ENCODE measurements at regions not wholly inside any gene's neighbourhood (a gene's known extent, or its start where the extent isn't known, plus 50 kb on each side); places are given as distances from the start of the nearest gene placed in this dataset.

GRCh38 chr7:24463474-24463873 lies 109.8 kb upstream of the PALS2 start:
- H3K36me3 ChIP-seq (replicated peaks; ENCODE audit: control insufficient read depth, insufficient read depth, low read length): no peaks in the 10 kb centered on the region
- H3K27me3 ChIP-seq (ENCODE audit: control insufficient read depth, insufficient read depth, low read length): no peaks in the 10 kb centered on the region
- no peak for DNase-seq
- no peak overlapping the region for H3K4me3 ChIP-seq (ENCODE audit: insufficient read depth, low read depth, low read length)

DNA sequence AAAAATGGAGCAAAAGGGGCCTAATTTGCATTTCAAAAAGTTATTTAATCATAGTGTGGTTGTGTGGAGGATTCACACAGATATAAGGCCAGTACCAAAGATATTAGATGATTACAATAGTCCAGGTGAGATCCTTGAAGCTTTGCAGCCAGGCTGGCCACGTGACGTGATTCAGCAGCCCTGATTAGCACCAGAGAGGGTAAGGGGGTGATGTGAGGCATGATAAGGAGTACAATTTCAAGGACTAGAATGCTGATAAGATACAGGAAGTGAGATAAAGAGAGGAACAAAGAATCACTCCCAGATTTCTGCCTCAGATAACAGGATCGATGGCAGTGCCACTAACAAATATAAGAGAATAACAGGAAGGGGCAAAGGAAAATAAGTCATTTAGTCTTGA lies 108.4 kb upstream of the PALS2 start:
- H3K4me3 ChIP-seq (ENCODE audit: insufficient read depth, low read depth, low read length): no peak overlapping the region
- no peaks in the 10 kb centered on the region for H3K36me3 ChIP-seq (replicated peaks; ENCODE audit: control insufficient read depth, insufficient read depth, low read length)
- DNase-seq: no peak
- H3K27me3 ChIP-seq (ENCODE audit: control insufficient read depth, insufficient read depth, low read length): no peaks in the 10 kb centered on the region

DNA sequence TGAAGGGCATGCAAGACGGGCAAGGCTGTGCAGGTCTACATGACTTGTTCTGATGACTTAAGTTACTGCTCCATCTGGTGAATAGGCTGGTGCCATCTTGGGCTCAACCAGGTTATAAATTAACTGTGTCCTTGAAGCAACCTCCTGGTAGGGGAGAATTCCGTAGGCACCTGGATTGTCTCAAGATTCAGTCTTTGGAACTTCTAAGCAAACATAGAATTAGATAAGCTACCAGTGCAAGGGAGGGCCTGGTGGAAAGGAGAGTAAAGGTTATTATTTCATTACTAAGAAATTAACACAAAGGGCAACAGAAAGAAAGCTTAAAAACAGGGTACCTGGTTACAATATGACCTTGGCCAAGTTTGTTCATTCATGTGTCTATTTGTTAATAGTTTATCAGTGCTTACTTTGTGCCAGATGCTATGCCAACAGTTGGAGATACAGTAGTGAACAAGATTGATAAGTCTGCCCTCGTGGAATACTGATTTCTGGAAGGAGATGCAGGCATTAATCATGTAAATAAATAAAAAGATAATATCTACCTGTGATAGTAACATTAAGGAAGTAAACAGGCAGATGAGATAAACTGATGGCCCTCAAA lies 107.0 kb upstream of the PALS2 start:
- no peak overlapping the region for H3K4me3 ChIP-seq (ENCODE audit: insufficient read depth, low read depth, low read length)
- no peak for DNase-seq
- H3K36me3 ChIP-seq (replicated peaks; ENCODE audit: control insufficient read depth, insufficient read depth, low read length): no peaks in the 10 kb centered on the region
- H3K27me3 ChIP-seq (ENCODE audit: control insufficient read depth, insufficient read depth, low read length): no peaks in the 10 kb centered on the region

- Histone ChIP-seq H3K36me3 (replicated peaks; ENCODE audit: control insufficient read depth, insufficient read depth, low read length) (no peaks in the 10 kb centered on the region), H3K4me3 (ENCODE audit: insufficient read depth, low read depth, low read length) (no peak overlapping the region), H3K27me3 (ENCODE audit: control insufficient read depth, insufficient read depth, low read length) (no peaks in the 10 kb centered on the region)
- no peak for DNase-seq
Measured at GRCh38 chr7:24469118-24469517, 104.1 kb upstream of the PALS2 start.

DNA sequence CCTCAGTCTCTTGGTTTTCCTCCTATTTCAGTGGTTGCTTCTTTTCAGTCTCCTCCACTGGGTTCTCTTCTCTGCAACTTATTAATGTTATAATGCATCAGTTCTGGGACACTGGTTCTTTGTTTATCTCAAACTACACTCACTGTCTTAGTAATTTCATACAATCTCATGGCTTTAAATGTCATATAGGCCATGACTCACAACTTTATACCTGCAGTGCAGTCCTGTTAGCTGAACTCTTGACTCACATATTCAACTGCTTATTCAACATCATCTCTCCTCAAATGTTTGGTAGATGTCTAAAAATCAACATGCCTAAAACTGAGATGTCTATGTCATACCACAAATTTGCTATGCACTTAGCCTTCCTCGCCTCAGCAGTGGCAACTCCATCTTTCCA lies 101.2 kb upstream of the PALS2 start:
- no peak overlapping the region for H3K4me3 ChIP-seq (ENCODE audit: insufficient read depth, low read depth, low read length)
- DNase-seq: no peak
- H3K27me3 ChIP-seq (ENCODE audit: control insufficient read depth, insufficient read depth, low read length): no peaks in the 10 kb centered on the region
- H3K36me3 ChIP-seq (replicated peaks; ENCODE audit: control insufficient read depth, insufficient read depth, low read length): no peaks in the 10 kb centered on the region

DNA sequence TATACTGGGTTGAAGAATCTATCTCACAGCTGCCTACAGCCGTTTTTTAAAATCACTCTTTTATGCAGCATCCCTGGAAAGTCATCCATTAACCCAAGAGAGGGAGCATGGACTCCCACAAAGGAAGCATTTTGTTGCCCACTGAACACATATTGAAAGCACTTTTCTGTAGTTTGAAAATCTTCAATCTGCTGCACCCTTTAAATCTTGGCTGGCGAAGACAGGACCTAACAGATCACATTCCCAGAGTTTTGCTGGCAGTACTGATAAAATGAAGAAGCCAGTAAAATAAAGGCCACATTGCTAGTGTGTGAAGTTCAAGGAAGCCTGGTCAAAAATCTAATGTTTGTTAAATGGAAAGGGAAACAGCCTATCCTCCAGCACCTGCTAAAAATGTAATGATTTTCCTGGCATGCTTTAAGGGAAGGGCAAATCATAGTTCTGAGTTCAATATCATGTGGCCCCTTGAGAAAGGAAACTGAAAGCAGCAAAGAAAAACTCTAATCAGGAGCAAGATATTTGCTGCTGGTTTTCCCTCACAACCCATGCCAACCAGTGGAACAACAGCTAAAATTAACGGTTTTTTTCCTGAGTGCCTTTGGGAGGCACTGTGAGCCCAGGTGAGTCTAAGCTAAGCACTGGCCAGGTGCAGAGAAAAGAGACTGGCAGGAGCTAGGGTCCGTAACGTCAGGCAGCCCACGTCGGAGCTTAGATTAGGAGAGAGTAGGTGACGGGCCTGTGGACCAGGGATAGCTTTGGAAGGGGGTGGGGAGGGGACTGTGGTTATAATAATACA lies 97.9 kb upstream of the PALS2 start:
- H3K27me3 ChIP-seq (ENCODE audit: control insufficient read depth, insufficient read depth, low read length): no peaks in the 10 kb centered on the region
- DNase-seq: peak; percentile 8
- no peaks in the 10 kb centered on the region for H3K36me3 ChIP-seq (replicated peaks; ENCODE audit: control insufficient read depth, insufficient read depth, low read length)
- H3K4me3 ChIP-seq (ENCODE audit: insufficient read depth, low read depth, low read length): no peak overlapping the region

DNA sequence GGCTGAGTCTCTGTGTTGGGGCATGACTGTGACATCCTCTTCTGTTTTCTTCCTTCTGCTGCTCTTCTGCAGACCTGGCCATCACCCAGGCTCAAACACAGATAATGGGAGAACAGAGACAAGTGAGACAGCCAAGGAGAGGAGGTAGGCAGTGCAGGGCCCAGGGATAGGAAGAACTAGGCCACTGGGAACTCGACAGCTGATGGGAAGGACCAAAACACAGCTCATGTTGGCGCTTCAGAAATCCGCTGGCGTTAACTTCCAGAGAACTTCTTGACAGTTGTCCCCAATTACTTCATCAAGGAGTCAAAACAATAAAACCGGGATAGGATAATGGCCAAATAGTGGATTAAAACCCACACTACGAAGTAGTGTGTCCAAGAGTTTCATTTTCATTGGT lies 97.0 kb upstream of the PALS2 start:
- Histone ChIP-seq H3K36me3 (replicated peaks; ENCODE audit: control insufficient read depth, insufficient read depth, low read length) (no peaks in the 10 kb centered on the region), H3K4me3 (ENCODE audit: insufficient read depth, low read depth, low read length) (no peak overlapping the region), H3K27me3 (ENCODE audit: control insufficient read depth, insufficient read depth, low read length) (no peaks in the 10 kb centered on the region)
- no peak for DNase-seq

DNA sequence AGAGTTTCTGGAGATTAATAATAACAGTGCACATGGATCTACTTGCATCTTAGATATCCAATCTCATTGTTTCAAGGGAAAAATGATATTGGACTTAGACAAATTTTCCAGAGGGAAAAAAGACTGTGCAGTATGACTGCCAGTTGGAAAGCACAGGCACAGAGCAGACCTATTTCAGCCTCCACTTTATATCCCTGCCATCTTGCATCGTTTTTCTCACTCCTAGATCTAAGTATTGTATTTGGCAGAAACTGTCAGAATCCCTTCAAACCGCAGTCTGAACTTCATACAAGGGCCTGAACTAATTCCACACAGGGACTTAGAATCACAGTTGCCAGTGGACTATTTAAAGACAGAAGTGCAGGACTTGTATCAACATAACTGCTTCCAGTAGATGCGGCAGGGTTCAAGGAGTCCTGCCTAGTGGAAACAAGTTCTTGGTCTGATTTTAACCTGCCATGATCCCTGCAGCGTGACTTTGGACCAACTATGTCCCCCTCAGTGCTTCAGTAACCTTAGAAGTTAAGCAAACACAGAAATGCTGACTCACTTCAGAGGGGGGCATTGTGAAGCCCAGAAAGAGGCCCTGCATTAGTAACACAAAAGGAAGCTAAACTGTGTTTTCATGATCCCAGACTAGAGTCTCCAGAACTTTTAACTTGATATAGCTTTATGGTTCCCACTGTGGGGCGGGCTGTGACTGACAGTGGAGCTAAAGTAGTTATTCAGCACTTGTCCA lies 95.7 kb upstream of the PALS2 start:
- Histone ChIP-seq H3K36me3 (replicated peaks; ENCODE audit: control insufficient read depth, insufficient read depth, low read length) (no peaks in the 10 kb centered on the region), H3K27me3 (ENCODE audit: control insufficient read depth, insufficient read depth, low read length) (no peaks in the 10 kb centered on the region), H3K4me3 (ENCODE audit: insufficient read depth, low read depth, low read length) (no peak overlapping the region)
- DNase-seq: peak; percentile 34

- H3K27me3 ChIP-seq (ENCODE audit: control insufficient read depth, insufficient read depth, low read length): no peaks in the 10 kb centered on the region
- H3K36me3 ChIP-seq (replicated peaks; ENCODE audit: control insufficient read depth, insufficient read depth, low read length): no peaks in the 10 kb centered on the region
- no peak for DNase-seq
- no peak overlapping the region for H3K4me3 ChIP-seq (ENCODE audit: insufficient read depth, low read depth, low read length)
Measured at GRCh38 chr7:24478137-24478655, 95.1 kb upstream of the PALS2 start.

GRCh38 chr7:24480501-24480900 lies 92.8 kb upstream of the PALS2 start:
- no peaks in the 10 kb centered on the region for H3K36me3 ChIP-seq (replicated peaks; ENCODE audit: control insufficient read depth, insufficient read depth, low read length)
- DNase-seq: no peak
- H3K4me3 ChIP-seq (ENCODE audit: insufficient read depth, low read depth, low read length): no peak overlapping the region
- H3K27me3 ChIP-seq (ENCODE audit: control insufficient read depth, insufficient read depth, low read length): no peaks in the 10 kb centered on the region

DNA sequence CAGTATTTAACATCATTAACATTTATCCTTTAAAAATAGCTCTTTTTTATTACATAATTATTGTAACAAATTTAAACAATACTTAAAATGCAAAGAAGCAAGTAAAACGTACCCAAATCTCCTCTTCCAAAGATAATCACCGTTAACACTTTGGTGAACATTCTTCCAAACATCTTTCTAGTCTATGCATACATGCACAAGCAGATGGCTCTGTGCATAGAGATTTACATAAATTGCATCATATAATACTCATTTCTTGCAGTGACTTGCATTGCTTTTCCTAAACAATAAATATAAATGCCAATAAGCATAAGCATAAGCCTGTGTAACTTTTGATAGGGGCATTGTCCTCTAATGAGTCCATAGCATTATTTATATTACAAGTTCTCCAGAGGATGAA lies 89.4 kb upstream of the PALS2 start:
- Histone ChIP-seq H3K36me3 (replicated peaks; ENCODE audit: control insufficient read depth, insufficient read depth, low read length) (no peaks in the 10 kb centered on the region), H3K27me3 (ENCODE audit: control insufficient read depth, insufficient read depth, low read length) (no peaks in the 10 kb centered on the region), H3K4me3 (ENCODE audit: insufficient read depth, low read depth, low read length) (no peak overlapping the region)
- no peak for DNase-seq

- no peaks in the 10 kb centered on the region for H3K27me3 ChIP-seq (ENCODE audit: control insufficient read depth, insufficient read depth, low read length)
- DNase-seq: no peak
- H3K36me3 ChIP-seq (replicated peaks; ENCODE audit: control insufficient read depth, insufficient read depth, low read length): no peaks in the 10 kb centered on the region
- no peak overlapping the region for H3K4me3 ChIP-seq (ENCODE audit: insufficient read depth, low read depth, low read length)
Measured at GRCh38 chr7:24492576-24492975, 80.7 kb upstream of the PALS2 start.

DNA sequence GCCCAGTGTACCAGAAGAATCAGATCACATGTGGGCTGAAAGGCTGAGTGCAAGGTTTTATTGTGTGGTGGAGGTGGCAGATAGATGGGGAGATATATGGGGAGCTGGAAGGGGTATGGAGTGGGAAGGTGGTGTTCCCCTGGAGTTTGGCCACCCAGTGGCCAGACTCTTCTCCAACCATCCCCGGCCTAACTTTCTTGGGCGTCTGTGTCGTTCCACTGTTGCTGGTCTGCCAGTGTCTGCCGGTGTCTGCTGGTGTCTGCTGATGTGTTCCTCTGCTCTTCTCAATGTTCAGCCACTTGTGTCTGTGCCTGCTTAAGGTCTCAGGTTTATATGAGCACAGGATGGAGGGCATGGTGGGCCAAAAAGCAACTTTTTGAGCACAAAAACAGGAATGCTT lies 78.4 kb upstream of the PALS2 start:
- Histone ChIP-seq H3K27me3 (ENCODE audit: control insufficient read depth, insufficient read depth, low read length) (no peaks in the 10 kb centered on the region), H3K36me3 (replicated peaks; ENCODE audit: control insufficient read depth, insufficient read depth, low read length) (no peaks in the 10 kb centered on the region), H3K4me3 (ENCODE audit: insufficient read depth, low read depth, low read length) (no peak overlapping the region)
- no peak for DNase-seq

- H3K36me3 ChIP-seq (replicated peaks; ENCODE audit: control insufficient read depth, insufficient read depth, low read length): no peaks in the 10 kb centered on the region
- DNase-seq: no peak
- H3K4me3 ChIP-seq (ENCODE audit: insufficient read depth, low read depth, low read length): no peak overlapping the region
Measured at GRCh38 chr7:24496036-24496435, 77.2 kb upstream of the PALS2 start.

DNA sequence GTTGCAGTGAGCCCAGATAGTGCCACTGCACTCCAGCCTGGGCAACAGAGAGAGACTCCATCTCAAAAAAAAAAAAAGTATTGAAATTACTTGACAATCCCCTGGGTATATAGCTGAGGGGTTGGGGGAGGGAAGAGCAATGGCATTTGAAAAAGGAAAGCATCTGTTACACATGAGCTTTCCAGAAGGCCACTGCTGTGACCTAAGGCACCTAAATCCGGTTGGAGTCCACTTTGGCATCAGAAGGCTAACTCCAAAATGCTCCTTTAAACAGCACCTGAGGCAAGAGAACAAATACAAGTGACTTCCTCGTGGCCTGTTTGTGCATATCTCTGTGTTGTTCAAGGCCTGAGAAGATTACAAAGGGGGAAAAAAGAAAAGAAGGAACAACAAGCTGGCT lies 74.8 kb upstream of the PALS2 start:
- H3K27me3 ChIP-seq (ENCODE audit: control insufficient read depth, insufficient read depth, low read length): no peaks in the 10 kb centered on the region
- no peak for DNase-seq
- H3K36me3 ChIP-seq (replicated peaks; ENCODE audit: control insufficient read depth, insufficient read depth, low read length): no peaks in the 10 kb centered on the region
- no peak overlapping the region for H3K4me3 ChIP-seq (ENCODE audit: insufficient read depth, low read depth, low read length)

More at GRCh38 chr7:24496036-24496435, 77.2 kb upstream of the PALS2 start:
- H3K27me3 ChIP-seq (ENCODE audit: control insufficient read depth, insufficient read depth, low read length): no peaks in the 10 kb centered on the region

Data from H7 (cell line).